ENCODE measurements at regions not wholly inside any gene's neighbourhood (a gene's known extent, or its start where the extent isn't known, plus 50 kb on each side); places are given as distances from the start of the nearest gene placed in this dataset.

DNA sequence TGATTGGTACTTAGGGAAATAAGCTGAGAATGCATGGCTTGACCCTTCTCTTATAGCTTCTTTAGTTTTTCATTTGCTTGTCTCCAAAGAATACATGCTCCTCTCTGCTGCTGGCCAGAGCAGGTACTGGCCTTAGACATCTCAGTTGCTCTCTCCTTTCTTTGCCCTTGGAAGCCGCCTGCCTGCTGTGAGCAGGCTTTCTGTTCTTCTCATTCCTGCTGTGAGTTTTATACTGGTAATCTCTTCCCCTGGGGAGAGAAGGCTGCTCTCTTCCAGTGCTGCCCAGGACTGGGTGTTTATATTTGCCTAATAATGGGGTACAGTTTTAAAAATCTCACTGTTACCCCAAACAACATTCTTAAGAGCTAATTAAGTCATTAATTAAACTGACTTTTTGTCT is 323.5 kb upstream of the LRRC7 start:
- TF ChIP-seq, protein P1, sequence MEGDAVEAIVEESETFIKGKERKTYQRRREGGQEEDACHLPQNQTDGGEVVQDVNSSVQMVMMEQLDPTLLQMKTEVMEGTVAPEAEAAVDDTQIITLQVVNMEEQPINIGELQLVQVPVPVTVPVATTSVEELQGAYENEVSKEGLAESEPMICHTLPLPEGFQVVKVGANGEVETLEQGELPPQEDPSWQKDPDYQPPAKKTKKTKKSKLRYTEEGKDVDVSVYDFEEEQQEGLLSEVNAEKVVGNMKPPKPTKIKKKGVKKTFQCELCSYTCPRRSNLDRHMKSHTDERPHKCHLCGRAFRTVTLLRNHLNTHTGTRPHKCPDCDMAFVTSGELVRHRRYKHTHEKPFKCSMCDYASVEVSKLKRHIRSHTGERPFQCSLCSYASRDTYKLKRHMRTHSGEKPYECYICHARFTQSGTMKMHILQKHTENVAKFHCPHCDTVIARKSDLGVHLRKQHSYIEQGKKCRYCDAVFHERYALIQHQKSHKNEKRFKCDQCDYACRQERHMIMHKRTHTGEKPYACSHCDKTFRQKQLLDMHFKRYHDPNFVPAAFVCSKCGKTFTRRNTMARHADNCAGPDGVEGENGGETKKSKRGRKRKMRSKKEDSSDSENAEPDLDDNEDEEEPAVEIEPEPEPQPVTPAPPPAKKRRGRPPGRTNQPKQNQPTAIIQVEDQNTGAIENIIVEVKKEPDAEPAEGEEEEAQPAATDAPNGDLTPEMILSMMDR (IDR thresholded peaks at IDR 0.05): no peak
- H3K4me3 Mint-ChIP-seq: no peak overlapping the region
- ATAC-seq (ENCODE audit: low read depth): no peak
- no peaks in the 10 kb centered on the region for H3K4me1 Mint-ChIP-seq
- peaks cover 2% of the 10 kb centered on the region for H3K9me3 Mint-ChIP-seq
- POLR2A ChIA-PET: no interaction called here
- DNase-seq: no peak
- H3K27me3 Mint-ChIP-seq: no peaks in the 10 kb centered on the region
- intact Hi-C loops (cut with micrococcal nuclease): no loop called here
- H3K27ac Mint-ChIP-seq: no peak overlapping the region
- CTCF ChIA-PET: no interaction called here
- no peaks in the 10 kb centered on the region for H3K36me3 Mint-ChIP-seq (ENCODE audit: low read depth)

DNA sequence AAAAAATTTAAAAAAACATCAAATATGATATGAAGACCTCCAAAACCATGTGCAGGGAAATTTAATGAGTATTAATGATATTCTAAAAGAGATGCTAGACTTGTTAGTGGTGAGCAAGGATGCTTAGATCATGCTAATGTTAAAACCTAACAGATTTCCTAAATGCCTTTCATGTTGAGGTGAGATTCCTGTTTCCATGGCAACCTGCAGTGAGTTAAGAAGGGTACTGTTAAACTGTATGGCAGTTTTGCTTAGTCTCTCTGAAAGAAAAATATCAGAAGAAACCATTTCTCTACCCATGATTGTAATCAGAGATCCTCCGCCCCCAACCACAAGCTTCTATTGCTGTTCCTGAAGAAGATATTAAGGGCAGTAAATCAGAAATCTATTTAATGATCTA is 321.6 kb upstream of the LRRC7 start:
- intact Hi-C loops (cut with micrococcal nuclease): no loop called here
- CTCF ChIA-PET: no interaction called here
- no peak for ATAC-seq (ENCODE audit: low read depth)
- Mint-ChIP-seq H3K4me3 (no peak overlapping the region), H3K36me3 (ENCODE audit: low read depth) (no peaks in the 10 kb centered on the region), H3K4me1 (no peaks in the 10 kb centered on the region), H3K27ac (no peak overlapping the region), H3K9me3 (peaks cover 4% of the 10 kb centered on the region), H3K27me3 (no peaks in the 10 kb centered on the region)
- POLR2A ChIA-PET: no interaction called here
- TF ChIP-seq, protein P1 (IDR thresholded peaks at IDR 0.05): no peak
- DNase-seq: no peak

DNA sequence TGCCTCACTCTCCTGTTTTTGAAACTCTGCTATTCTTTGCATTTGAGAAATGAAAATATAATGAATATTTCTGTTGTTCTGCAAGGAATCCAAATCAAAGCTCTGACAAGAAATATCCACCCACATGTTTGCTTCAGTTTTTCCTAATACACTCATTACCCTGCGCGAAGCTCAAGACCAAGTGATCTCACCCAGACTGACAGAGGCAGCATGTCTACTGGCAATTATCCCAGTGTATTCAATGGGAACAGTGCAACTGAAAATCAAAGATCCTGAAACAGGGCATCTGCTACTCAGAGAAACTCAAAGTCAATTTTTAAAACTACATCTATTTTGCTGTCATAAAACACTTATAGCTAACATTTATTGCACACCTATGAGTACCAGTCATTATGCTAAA is 321.0 kb upstream of the LRRC7 start:
- DNase-seq: no peak

DNA sequence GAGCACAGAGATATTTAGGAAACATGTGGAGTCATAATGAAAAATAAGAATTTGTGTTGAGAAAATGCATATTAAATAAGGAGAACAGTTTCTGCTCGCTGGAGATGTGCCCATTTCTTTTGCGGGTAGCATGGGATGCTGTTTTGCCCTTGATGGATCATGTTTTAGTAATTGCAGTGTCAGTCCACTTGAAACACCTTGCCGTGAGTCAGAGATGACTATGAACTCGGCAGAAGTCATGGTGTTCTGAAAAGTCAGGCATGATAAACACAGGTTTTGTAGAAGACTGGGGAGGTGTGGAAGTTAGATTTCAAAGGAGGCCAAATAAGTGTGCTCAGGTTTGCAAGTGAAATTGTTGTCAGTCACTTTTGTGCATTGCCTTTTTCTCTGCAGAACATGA is 315.0 kb upstream of the LRRC7 start:
- no peaks in the 10 kb centered on the region for H3K36me3 Mint-ChIP-seq (ENCODE audit: low read depth)
- H3K27ac Mint-ChIP-seq: no peak overlapping the region
- peaks cover 4% of the 10 kb centered on the region for H3K9me3 Mint-ChIP-seq
- ChIA-PET POLR2A (no interaction called here), CTCF (no interaction called here)
- no peak overlapping the region for H3K4me3 Mint-ChIP-seq
- no peak for ATAC-seq (ENCODE audit: low read depth)
- intact Hi-C loops (cut with micrococcal nuclease): no loop called here
- TF ChIP-seq, protein P1 (IDR thresholded peaks at IDR 0.05): no peak
- no peaks in the 10 kb centered on the region for H3K4me1 Mint-ChIP-seq
- DNase-seq: no peak
- H3K27me3 Mint-ChIP-seq: no peaks in the 10 kb centered on the region

More for the DNA sequence above, 321.0 kb upstream of the LRRC7 start:
- H3K27ac Mint-ChIP-seq: no peak overlapping the region
- intact Hi-C loops (cut with micrococcal nuclease): no loop called here
- peaks cover 4% of the 10 kb centered on the region for H3K9me3 Mint-ChIP-seq
- ATAC-seq (ENCODE audit: low read depth): no peak
- ChIA-PET POLR2A (no interaction called here), CTCF (no interaction called here)
- H3K4me3 Mint-ChIP-seq: no peak overlapping the region
- TF ChIP-seq, protein P1 (IDR thresholded peaks at IDR 0.05): no peak
- H3K4me1 Mint-ChIP-seq: no peaks in the 10 kb centered on the region
- H3K27me3 Mint-ChIP-seq: no peaks in the 10 kb centered on the region
- H3K36me3 Mint-ChIP-seq (ENCODE audit: low read depth): no peaks in the 10 kb centered on the region

DNA sequence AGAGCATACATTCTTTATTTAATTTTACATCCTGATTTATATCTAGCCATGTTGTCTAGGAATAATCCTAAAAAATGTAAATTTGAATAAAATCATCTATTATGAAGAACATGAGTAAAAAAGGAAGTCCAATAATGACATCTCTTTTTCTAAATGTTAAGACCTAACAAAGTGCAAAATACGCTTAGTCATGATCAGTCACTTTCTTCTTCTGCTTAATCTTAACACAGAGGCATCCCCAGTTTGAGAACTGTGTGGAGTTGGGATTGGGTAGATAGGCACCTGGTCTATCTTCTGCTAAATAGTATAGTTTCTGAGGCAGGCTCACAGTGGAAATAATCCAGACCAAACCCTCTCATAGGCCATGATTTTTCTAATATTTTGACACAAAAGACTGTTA is 311.7 kb upstream of the LRRC7 start:
- Mint-ChIP-seq H3K4me1 (no peaks in the 10 kb centered on the region), H3K9me3 (no peaks in the 10 kb centered on the region), H3K4me3 (no peak overlapping the region), H3K27me3 (no peaks in the 10 kb centered on the region), H3K27ac (no peak overlapping the region), H3K36me3 (ENCODE audit: low read depth) (no peaks in the 10 kb centered on the region)
- ATAC-seq (ENCODE audit: low read depth) (no peak), DNase-seq (no peak)
- TF ChIP-seq, protein P1 (IDR thresholded peaks at IDR 0.05): no peak
- ChIA-PET POLR2A (no interaction called here), CTCF (no interaction called here)
- intact Hi-C loops (cut with micrococcal nuclease): no loop called here

Measured in activated B cell treated with CpG ODN at 0.5 μM for 24 hours (primary cell).